Upper lobe of left lung (tissue), 6 donors: ENCODE measurements at regions not wholly inside any gene's neighbourhood (a gene's known extent, or its start where the extent isn't known, plus 50 kb on each side); places are given as distances from the start of the nearest gene placed in this dataset.

Experiments used
- ATAC-seq, 2 donors: fragments of 200-7000 bp; cut with Tn5 transposase; one replicate each; pipeline ENCODE4 v1.9.1; 2022; ENCODE audit warnings: mild to moderate bottlenecking in 2 of 2, moderate library complexity in 2 of 2; ENCODE audit not compliant: low FRiP score in 2 of 2
- DNase-seq, 2 donors: peaks; one replicate each; pipeline ENCODE4 v3.0.0-alpha.2; 2019 to 2020
- H3K27ac ChIP-seq, 4 donors: fragments of 200-600 bp; sonication (generic); one replicate each; pipeline ENCODE4 v1.5.1; 2016 to 2019
- H3K27me3 ChIP-seq, 4 donors: fragments of 200-600 bp; sonication (generic); one replicate each; pipeline ENCODE4 v1.5.1; 2017 to 2019
- H3K36me3 ChIP-seq, 4 donors: fragments of 200-600 bp; sonication (generic); one replicate each; pipeline ENCODE4 v1.5.1; 2016 to 2019
- H3K4me1 ChIP-seq, 4 donors: fragments of 200-600 bp; sonication (generic); one replicate each; pipeline ENCODE4 v1.5.1; 2018 to 2019
- H3K4me3 ChIP-seq, 4 donors: fragments of 200-600 bp; sonication (generic); one replicate each; pipeline ENCODE4 v1.5.1; 2017 to 2019; ENCODE audit warnings: mild to moderate bottlenecking in 2 of 4, moderate library complexity in 1 of 4
- H3K9me3 ChIP-seq, 4 donors: fragments of 200-600 bp; sonication (generic); one replicate each; pipeline ENCODE4 v1.5.1; 2018 to 2019
- CTCF ChIP-seq, 6 experiments: fragments of 450-650 bp in 4 of 6; fragments of 200-600 bp in 2 of 6; sonication (generic) in 2 of 6; IDR thresholded peaks; one replicate each; pipeline ENCODE4 v1.5.1; 2016 to 2019; ENCODE audit warnings: antibody characterized with exemption in 6 of 6
- EP300 ChIP-seq, 4 donors: sonication (generic); formaldehyde crosslinking; IDR thresholded peaks; one replicate each; pipeline ENCODE4 v1.5.1; 2017; ENCODE audit warnings: antibody characterized with exemption in 4 of 4, control low read depth in 2 of 4
- POLR2A ChIP-seq, 4 donors: fragments of 450-650 bp; IDR thresholded peaks; one replicate each; pipeline ENCODE4 v1.5.1; 2016 to 2017; ENCODE audit warnings: antibody characterized with exemption in 4 of 4, mild to moderate bottlenecking in 2 of 4
- POLR2AphosphoS5 ChIP-seq, 2 donors: sonication (generic); formaldehyde crosslinking; IDR thresholded peaks; one replicate each; pipeline ENCODE4 v1.5.1; 2017; ENCODE audit warnings: antibody characterized with exemption in 2 of 2
- WGBS, 2 donors: methylation state at CpG; one replicate each; pipeline ENCODE4 v1.1.5; 2017 to 2018; 5-methylcytosine and 5-hydroxymethylcytosine counted together
- donor health status: DM: no; HTN: no; CAD: no; lungs with moderate emphysema.
- donor health status: DM: no; HTN: yes; CAD: no; lungs with severe emphysema.

GRCh38 chr6:147122823-147123222 lies 81.4 kb upstream of the STXBP5 start:
- no peak for TF ChIP-seq POLR2AphosphoS5 (IDR thresholded peaks at IDR 0.05)
- no peak for TF ChIP-seq POLR2A (IDR thresholded peaks at IDR 0.05)
- TF ChIP-seq EP300 (IDR thresholded peaks at IDR 0.05) = no peak
- no peak for TF ChIP-seq CTCF (IDR thresholded peaks at IDR 0.05)
- no peaks in the 10 kb centered on the region for H3K27me3 ChIP-seq
- no peaks in the 10 kb centered on the region for H3K4me1 ChIP-seq
- H3K27ac ChIP-seq = no peak overlapping the region
- H3K36me3 ChIP-seq = no peaks in the 10 kb centered on the region
- ATAC-seq = no peak
- 93% methylated on average over 1 of the region's 1 CpG for WGBS, 2 donors
- H3K4me3 ChIP-seq = no peak overlapping the region
- DNase-seq = no peak
- no peaks in the 10 kb centered on the region for H3K9me3 ChIP-seq

GRCh38 chr6:147126618-147127022 lies 77.6 kb upstream of the STXBP5 start:
- Histone ChIP-seq H3K36me3 (no peaks in the 10 kb centered on the region), H3K9me3 (no peaks in the 10 kb centered on the region), H3K4me1 (no peaks in the 10 kb centered on the region), H3K27ac (no peak overlapping the region), H3K4me3 (no peak overlapping the region), H3K27me3 (no peaks in the 10 kb centered on the region)
- ATAC-seq = no peak
- TF ChIP-seq CTCF (IDR thresholded peaks at IDR 0.05) (no peak), POLR2A (IDR thresholded peaks at IDR 0.05) (no peak), POLR2AphosphoS5 (IDR thresholded peaks at IDR 0.05) (no peak), EP300 (IDR thresholded peaks at IDR 0.05) (no peak)
- WGBS, 2 donors = 75 to 80% methylated on average over 6 of the region's 6 CpGs
- DNase-seq = peak in 1 of 2 donors; percentile 22

GRCh38 chr6:147127587-147127986 lies 76.6 kb upstream of the STXBP5 start:
- H3K27ac ChIP-seq = no peak overlapping the region
- DNase-seq (no peak), ATAC-seq (no peak)
- no peaks in the 10 kb centered on the region for H3K36me3 ChIP-seq
- no peak for TF ChIP-seq POLR2AphosphoS5 (IDR thresholded peaks at IDR 0.05)
- TF ChIP-seq CTCF (IDR thresholded peaks at IDR 0.05) = no peak
- TF ChIP-seq POLR2A (IDR thresholded peaks at IDR 0.05) = no peak
- no peak for TF ChIP-seq EP300 (IDR thresholded peaks at IDR 0.05)
- H3K27me3 ChIP-seq = no peaks in the 10 kb centered on the region
- H3K9me3 ChIP-seq = no peaks in the 10 kb centered on the region
- H3K4me3 ChIP-seq = no peak overlapping the region
- 64 to 78% methylated on average over 2 of the region's 2 CpGs for WGBS, 2 donors
- H3K4me1 ChIP-seq = no peaks in the 10 kb centered on the region

- no peak overlapping the region for H3K4me3 ChIP-seq
- H3K27ac ChIP-seq = no peak overlapping the region
- 90 to 98% methylated on average over 2 of the region's 2 CpGs for WGBS, 2 donors
- ATAC-seq (no peak), DNase-seq (no peak)
- H3K36me3 ChIP-seq = no peaks in the 10 kb centered on the region
- TF ChIP-seq EP300 (IDR thresholded peaks at IDR 0.05) (no peak), CTCF (IDR thresholded peaks at IDR 0.05) (no peak), POLR2A (IDR thresholded peaks at IDR 0.05) (no peak), POLR2AphosphoS5 (IDR thresholded peaks at IDR 0.05) (no peak)
- H3K9me3 ChIP-seq = no peaks in the 10 kb centered on the region
- no peaks in the 10 kb centered on the region for H3K27me3 ChIP-seq
- no peaks in the 10 kb centered on the region for H3K4me1 ChIP-seq
These were observed 76.2 kb upstream of the STXBP5 start for GRCh38 chr6:147128056-147128455.

GRCh38 chr6:147131532-147132128 lies 72.6 kb upstream of the STXBP5 start:
- ATAC-seq (no peak), DNase-seq (no peak)
- Histone ChIP-seq H3K36me3 (no peaks in the 10 kb centered on the region), H3K9me3 (no peaks in the 10 kb centered on the region), H3K27me3 (no peaks in the 10 kb centered on the region), H3K4me1 (no peaks in the 10 kb centered on the region), H3K4me3 (no peak overlapping the region), H3K27ac (no peak overlapping the region)
- TF ChIP-seq CTCF (IDR thresholded peaks at IDR 0.05) (no peak), POLR2AphosphoS5 (IDR thresholded peaks at IDR 0.05) (no peak), POLR2A (IDR thresholded peaks at IDR 0.05) (no peak), EP300 (IDR thresholded peaks at IDR 0.05) (no peak)
